Stimulated activated CD4-positive, alpha-beta T cell treated with anti-CD3 and anti-CD28 coated beads, Interleukin-12 subunit alpha, Interleukin-12 subunit beta, amount 100 ng/mL, for 4 hours (primary cell): ENCODE measurements at regions not wholly inside any gene's neighbourhood (a gene's known extent, or its start where the extent isn't known, plus 50 kb on each side); places are given as distances from the start of the nearest gene placed in this dataset.
"Not testable (repeated sequence)": the region's sequence is repeated elsewhere in the genome, so short reads cannot be mapped to it uniquely, and the experiment has no call there.

Source experiments
- DNase-seq: peaks from one replicate; pipeline ENCODE4 v3.0.0-alpha.2; 2020

DNA sequence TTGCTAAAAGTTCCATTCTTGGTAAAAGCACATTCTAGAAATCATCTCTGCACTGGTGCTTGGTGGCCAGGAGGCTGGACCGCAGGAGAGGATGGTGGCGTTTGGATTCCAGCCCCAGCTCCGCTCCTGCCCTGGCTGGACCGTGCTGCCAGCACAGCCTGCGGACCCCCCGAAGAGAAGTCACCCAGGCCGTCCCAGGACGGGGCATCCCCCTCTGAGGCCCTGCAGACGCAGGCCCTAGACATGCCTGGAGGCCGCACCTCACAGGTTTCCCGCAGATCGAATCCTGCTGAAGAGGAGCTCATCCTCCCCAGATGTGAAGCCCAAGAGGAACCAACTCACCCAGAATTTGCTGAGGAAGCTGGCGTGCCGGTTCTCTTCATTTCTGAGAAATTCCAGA, 159.0 kb downstream of the TEX29 start:
- DNase-seq, result no peak

DNA sequence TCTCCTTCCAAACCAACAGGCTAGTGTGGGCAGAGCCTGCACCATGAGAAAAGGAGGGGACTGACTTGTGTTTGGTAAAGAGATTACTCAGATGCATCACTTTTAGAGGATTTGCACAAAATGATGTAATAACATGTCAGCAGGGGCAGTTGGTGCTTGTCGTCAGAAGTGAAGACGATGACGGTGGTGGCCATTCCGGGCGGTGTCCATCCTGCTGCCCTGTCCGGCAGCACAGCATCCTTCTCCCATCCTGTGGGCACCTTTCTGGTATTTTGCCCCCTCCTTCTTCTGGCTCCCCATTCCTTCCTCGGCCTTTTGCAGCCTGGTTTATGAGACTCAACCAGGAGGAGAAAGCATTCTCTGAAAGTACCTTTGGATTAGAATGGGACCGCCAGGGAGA, 160.1 kb downstream of the TEX29 start:
- DNase-seq, result no peak

DNA sequence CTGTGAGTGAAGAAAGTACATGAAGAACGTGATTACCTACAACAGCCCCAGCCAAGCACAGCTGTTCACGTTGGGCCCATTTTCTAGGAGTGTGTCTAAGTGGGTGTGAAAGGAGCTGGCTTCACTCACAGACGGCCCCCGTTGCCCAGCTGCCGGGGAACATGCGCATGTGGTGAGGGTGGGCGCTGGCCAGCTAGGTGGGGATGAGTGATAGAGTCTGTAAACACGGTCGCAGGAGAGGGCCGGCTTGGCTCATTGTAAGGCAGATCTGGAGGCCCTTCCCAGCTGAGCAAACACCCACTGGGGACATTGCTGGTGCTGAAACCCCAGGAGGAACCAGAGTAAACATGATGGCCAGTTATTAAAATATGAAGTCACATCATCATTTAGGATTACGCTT, 160.5 kb downstream of the TEX29 start:
- DNase-seq, result no peak

DNA sequence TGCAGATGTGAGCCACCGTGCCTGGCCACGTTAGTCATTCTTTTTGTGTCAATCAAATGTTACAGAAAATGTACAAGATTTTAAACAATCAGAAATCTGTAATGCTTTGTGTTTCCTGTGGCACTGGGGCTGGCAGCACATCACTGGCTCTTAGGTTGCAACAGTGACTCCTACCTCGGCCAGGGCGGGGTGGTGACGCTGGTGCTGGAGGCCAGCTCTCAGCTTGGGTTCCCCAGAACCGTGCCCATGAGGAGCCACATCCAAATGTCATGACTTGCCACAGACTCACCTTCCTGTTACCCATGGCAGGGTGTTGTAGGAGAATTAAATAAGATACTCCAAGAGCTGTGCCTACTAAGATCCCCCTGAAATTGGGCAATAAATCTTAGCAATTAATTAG, 161.7 kb downstream of the TEX29 start:
- DNase-seq, result no peak

DNA sequence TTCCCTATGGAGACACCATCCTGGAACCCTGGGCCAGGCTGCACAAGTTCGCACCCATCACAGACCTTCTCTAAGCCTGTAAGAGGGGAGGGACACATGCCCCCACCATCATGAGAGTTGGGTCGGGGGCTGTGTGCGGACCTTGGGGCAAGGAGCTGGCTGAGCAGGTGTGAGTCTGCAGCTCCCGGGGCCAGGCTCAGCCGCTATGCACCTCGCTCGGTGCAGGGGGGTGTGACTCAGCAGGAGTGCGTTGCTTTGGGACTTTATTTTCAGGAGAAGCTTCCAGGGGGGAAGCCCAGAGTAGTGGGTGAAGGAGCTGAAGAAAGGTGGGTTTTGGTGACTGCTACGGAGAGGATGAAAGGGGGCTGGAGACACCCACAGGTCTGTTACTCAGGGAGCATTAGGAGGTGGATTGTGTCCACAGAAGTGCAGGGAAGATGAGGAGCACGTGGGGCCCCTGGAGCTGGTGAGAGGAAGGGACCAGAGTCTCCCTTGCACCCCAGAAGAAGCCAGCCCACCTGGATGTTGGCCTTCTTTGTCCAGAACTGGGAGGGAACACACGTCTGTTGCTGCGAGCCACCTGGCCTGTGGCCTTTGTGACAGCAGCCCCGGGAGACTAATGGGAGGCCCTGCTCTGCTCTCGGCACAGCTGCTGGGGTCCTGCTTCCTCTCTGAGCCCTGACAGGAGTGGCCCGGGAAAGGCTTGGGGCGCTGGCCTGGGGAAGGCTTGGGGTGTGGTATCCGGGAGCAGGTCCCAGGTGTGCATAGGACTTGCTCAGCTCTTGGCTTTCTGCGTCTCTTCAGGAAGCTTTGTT, 162.6 kb downstream of the TEX29 start:
- no peak for DNase-seq

DNA sequence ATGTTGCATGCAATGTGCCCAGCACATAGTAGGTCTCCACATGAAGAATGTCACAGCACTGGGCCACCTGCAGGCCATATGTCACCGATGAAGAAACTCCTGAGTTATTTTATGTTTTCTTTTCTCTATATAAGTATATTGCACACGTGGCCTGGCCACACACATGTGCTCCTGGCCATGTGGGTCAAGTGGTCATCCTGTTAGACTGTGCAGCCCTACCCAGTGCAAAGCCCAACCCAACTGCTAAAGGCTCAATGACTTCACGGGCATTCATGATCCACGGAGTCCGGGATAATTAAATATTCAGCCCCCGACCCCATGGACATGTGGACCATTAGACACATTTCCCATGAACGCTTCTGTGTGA, 163.2 kb downstream of the TEX29 start:
- no peak for DNase-seq

DNA sequence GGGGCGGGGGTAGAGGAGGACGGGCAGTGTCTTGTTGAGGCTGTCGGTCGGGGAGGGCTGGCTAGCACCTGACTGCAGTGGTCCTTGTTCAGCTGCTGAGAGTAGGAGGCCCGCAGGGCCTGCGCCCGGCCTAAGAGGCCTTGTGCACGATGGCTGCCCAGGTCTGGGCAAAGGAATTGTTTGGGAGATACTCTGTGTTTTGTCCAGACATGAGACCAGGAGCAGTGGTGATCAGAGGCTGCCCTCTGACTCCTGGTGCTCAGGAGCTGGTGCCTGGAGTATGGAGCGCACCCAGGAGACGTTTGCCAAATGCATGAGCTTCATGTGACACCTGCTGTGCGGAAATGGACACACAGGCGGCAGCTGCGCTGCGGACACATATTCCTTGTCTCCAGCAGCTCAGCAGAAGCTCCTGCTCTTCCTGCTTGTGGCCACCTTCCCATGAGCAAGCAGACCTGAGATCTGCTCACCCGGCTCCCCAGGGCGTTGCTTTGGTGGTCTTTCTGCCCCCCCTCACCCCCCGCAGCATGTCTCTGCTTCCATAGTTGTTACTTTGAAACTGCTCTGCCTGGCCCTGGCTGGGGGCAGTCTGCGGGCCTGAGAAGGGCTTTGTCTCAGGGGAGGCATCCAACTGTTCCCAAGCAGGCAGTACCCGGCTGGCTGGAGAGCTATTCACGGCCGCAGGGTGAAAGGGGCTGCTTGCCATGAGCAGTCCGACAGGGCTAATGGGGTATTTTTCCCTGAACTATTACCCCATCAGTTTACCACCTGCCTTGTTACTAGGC, 163.9 kb downstream of the TEX29 start:
- no peak for DNase-seq

DNA sequence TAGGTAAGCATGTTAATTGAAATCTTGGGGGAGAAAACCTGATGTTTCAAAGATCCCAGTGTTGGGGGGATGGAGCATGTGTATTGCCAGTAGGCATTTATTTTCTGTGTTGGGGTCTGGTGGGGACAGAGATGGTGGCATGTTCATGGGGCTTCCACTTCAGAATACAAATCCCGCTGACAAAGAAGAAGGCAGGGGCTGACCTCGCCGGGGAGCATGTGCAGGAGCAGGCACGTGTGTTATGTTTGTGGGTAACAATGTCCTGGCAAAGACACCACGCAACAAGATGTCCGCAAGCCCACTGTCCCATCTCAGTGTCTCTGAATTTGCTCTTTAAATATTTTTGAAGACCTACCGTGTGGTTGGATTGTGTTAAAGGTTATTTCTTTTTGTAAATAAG, 164.5 kb downstream of the TEX29 start:
- DNase-seq, result no peak

DNA sequence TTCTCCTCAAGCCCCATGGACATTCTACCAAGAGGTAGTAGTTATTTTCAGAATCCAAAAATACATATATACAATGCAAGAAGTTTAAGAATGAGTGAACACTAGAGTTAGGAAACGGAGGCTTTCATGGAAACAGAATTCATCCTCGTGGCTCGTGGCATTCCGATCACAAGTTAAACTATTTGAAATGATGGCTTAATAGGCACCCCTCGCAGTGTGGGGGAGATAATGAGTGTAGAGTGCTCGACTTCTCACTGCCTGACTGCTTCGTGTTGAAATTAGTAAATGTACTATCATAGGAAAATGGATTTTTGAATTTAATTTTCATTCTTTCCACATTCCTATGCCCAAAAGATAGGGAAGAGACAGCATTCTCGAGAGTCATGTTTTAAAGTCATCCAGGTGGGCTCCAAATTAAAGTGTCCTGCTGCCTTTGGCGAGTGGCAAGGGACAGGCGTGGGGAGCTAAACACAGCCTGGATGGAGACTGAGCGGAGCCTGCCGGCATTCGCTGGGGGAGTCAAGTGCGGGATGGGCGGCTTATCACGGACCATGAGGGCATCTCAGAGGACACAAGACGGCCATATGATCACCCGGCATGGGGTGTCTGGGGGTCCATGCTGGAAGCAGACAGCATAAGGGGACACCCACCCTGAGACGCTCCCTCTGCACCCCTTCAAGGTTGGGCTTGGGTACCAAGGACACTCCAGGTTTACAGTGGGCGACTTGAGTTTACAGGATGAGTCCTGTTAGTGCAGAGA, 165.2 kb downstream of the TEX29 start:
- DNase-seq, result no peak

DNA sequence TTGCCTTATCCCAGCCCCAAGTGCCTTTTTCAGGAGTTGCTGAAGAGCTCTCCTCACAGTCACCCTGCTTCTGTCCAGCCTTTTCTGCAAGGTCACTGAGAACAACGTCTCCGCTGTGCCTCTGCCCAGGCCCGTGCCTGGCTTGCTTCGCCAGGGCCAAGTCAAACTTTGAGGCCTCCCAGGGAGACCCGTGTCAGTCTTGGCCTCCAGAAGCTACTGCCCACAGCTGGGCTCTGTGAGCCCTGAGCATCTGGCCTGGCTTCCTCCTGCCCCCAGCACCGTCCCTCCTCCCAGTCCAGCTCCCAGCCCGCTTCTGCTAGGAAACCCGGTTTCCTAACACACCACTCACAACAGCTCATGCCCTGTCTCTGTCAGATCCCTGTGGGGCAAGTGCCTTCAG, 165.9 kb downstream of the TEX29 start:
- no peak for DNase-seq

DNA sequence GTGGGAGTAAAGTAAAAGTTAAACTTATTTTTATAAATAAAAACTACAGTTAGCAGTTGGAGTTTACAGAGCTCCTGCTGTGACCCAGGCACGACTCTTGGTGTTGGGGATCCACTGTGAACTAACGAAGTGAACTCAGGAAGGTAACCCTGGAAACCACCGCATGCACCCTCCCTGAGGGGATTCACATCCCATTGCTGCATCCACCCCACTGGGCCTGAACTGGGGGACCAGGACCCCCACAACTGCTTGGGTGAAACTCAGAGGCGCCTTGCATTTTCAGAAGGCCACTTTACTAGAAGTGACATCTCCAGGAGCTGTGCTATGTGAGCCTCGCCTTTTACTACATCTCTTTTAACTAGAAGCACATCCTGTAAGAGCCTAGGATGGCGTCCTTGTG, 166.4 kb downstream of the TEX29 start:
- DNase-seq, result no peak

DNA sequence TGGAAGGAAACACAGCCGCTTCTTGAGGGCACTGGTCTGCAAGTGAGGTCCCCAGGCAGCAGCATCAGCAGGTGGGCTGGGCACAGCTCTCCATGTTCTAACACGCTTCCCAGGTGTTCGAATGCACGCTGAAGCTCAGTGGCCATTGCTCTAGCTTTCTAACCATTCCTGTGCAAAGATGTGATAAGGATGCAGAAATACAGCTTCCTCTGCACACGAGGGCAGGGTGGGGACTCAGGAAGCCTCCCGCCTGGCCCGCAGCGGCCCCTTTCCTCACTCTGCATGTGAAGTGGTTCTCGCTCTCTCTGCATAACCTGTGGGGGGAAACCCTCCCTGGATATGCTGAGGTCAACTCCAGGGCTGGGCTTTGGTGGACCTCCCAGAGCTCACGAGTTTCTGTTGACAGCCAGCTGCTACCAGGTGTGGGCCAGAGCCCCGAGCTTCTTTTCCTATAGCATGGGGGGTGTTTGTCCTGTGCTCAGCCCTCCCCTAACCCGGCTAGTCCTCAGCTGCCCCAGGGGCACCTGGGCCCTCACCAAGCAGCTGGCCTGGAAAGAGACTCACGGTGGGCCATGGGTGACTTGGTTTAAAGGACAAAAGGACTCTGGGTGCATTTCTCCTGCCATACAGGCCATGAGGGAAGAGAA, 168.2 kb downstream of the TEX29 start:
- no peak for DNase-seq

DNA sequence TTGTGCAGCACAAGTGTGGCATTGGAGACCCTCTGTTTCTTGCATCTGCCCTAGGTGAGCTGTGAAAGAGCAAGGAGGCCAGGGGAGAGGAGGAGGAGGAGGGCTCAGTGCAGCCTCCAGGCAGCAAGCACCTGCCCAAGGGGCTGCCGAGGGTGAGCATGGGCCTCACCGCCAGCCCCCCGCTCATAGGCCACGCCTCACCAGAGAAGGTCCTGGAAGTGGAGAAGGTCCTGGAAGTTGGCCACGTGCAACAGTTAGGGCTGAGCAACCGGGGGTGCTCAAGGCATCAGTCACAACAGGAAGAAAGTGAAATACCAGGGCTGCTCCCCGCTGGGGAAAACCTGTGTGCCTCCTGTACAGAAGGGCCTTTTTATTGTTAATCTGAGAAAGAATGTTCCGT, 168.9 kb downstream of the TEX29 start:
- no peak for DNase-seq

DNA sequence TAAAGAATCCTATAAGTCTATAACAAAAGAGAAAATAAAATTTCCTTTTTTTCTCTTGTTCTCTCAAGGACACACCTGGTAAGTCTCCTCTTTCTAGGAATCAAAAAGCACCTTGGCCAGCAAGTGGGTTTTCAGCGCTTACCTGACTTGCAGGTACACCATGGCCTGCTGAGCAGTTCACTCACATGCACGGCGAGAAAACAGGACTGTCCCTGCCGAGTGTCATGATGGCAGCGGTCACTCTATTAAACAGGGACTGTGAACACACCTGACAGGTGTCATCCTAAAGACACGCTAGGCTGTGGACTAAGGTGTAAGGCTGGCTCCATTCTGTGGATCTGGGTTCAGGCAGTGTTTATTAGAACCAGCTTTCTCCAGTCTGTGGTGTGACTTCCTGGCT, 170.2 kb downstream of the TEX29 start:
- DNase-seq, result no peak

DNA sequence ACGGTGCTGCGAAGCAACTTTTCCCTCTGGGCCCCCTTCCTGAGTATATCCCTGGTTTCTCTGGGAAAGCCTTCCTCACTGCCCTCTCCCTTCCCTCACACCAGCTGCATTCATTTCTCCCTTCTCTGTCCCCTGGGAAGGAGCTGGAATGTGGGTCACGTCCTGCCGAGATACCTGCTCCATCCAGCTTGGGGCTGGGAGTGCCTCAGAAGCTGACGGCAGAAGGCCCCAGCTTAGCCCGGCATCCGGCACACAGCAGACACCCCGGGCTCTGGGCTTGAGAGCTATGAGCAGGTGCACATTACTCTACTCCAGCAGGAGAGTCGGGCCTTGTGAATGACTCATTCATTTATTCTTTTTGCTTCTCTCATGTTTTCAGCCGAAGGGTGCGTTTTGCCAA, 170.6 kb downstream of the TEX29 start:
- DNase-seq, result no peak

DNA sequence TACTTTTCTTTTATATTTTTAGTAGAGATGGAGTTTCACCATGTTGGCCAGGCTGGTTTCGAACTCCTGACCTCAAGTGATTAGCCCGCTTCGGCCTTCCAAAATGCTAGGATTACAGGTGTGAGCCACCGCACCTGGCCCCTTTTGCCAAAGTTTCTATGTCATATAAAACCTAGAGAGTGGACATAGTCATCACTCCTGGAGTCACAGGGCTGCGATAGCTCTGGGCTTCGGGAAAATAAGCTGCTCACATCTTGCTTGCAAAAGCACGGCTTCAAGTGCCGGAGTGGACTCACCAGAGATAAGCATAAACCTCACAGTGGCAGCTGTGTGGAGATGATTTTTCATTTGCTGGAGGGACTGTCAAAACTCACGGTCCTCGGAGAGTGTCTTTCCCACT, 171.2 kb downstream of the TEX29 start:
- no peak for DNase-seq

DNA sequence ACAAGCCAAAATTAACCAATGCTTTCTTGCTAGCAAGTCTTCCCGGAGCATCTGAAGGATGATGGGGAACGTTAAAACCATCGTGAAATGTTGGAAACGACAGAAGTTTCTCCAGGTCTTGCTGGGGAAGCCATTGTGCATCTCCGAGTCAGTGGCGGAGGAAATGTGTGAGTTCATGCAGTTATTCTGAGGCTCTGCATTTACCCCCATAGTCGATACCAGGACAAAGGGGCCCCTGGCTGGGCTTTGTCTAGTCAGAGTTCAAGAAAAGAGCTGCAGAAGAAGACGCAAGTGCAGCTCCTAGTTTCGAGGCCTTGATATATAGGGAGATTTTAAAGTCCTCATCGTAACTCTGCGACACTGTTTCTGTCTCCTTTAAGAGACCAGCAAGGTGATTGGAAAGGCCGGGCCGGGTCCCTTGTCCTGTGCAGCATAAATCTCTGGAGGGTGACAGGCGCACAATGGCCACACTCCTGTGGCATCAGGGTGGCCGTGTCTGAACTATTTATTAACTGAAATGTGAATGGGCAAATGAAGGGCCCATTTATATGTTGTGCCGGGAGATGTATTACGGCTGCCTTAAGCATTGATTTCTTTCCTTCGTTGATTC, 172.0 kb downstream of the TEX29 start:
- no peak for DNase-seq

DNA sequence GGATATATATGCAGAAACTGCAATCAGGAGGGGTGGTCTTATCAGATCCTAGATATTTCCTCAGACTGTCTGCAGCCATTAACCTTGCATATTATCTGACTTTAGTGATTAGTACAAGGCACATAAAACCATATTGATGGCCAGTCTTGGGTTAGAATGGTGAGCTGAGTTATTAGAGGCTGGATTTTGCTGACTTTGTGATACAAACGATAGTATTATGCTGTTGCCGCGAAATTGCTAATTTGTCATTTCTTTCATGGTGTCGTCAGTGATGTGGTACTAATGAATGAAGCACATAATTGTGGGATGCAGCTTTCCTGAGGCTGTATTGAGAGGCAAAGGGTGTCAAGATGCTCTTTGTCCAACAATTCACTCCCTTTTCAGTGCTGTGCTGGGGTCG, 172.5 kb downstream of the TEX29 start:
- no peak for DNase-seq

DNA sequence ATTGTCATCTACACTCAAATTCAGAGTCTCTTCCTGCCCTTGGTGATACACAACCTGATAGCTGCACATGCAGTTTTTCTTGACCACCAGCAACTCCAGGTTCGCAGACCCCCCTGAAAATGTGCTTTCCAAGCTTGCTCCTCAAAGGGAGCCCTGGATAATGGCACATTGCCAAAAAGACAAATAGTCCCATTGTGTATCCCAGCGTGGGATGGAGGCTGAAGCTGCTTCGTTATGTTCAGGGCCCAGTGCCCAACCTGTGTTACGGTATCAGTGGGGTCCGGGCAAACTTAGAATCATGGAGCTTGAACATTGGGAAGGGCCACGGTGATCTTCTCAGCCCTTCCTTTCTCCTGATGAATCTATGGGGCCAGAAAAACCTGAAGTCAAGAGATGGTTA, 173.0 kb downstream of the TEX29 start:
- no peak for DNase-seq

DNA sequence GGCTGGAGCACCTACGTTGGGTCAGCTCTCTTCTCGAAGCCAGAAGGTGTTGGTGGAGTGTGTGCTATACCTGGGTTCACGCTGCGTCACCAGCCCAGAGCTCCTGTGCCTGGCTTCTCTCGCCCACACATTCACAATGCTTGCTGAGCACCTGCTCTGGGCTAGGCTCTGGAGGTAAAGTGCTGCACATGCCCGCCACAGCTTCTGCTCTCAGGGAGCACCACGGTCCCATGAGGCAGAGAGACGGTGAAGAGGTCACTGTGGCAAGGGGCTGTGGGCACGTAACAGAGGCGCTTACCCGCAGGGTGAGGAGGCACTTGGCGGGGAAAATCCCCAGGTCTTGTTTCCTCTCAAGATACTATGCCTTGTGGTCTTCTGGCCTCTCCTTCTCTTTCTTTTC, 174.2 kb downstream of the TEX29 start:
- no peak for DNase-seq

DNA sequence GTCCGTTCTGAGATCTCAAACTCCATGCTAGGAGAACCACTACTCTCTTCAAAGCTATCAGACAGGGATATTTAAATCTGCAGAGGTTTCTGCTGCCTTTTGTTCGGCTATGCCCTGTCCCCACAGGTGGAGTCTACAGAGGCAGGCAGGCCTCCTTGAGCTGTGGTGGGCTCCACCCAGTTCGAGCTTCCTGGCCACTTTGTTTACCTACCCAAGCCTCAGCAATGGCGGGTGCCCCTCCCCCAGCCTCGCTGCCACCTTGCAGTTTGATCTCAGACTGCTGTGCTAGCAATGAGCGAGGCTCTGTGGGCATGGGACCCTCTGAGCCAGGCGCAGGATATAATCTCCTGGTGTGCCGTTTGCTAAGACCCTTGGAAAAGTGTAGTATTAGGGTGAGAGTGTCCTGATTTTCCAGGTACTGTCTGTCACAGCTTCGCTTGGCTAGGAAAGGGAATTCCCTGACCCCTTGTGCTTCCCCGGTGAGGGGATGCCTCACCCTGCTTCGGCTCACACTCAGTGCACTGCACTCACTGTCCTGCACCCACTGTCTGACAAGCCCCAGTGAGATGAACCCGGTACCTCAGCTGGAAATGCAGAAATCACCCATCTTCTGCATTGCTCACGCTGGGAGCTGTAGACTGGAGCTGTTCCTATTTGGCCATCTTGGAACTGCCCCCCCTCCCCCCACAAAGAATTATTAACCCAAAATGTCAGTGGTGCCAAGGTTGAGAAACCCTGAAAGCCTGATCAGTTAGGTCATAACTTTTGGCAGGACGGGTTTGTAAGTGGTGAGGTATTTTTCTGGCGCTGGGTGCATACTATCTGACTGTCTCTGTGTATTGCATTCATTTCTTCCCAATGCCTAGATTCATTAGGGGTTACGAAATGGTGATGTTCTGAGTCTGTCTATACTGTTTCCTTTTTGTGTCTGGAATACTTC, 181.4 kb downstream of the TEX29 start:
- DNase-seq, result not testable (repeated sequence)

DNA sequence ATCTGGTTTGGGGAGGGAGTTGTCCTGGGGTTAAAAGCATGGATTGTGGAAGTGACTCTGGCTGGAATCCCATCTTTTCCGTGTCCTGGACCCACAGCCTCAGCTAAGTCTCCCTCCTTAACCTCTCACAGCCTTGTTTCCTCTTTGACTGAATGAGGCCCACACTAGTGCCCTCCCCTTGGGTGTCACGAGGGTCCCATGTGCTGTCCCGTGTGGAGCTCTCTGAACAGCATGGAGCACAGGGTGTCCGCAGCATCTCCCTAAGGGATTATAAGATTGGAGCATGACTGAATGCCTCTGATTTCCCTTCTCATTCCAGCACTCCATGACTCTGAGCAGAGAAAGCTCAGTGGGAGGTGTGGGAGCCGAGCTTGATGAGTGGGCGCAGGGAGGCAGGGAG, 182.5 kb downstream of the TEX29 start:
- no peak for DNase-seq
